ENCODE measurements at regions not wholly inside any gene's neighbourhood (a gene's known extent, or its start where the extent isn't known, plus 50 kb on each side); places are given as distances from the start of the nearest gene placed in this dataset.
A peak's percentile ranks its signal among the peaks of the same experiment; 100 is the strongest.
"Not testable (repeated sequence)": the region's sequence is repeated elsewhere in the genome, so short reads cannot be mapped to it uniquely, and the experiment has no call there.

DNA sequence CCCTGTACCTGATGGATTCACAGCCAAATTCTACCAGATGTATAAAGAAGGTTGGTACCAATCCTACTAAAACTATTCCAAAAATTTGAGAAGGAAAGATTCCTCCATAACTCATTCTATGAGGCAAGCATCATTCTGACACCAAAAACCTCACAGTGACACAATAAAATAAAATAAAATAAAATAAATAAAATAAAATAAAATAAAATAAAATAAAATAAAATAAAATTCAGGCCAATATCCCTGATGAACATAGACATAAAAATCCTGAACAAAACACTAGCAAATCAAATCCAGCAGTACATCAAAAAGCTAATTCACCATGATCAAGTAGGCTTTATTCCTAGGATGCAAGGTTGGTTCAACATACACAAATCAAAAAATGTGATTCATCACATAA is 108.1 kb downstream of the PROX1 start:
- not testable (repeated sequence) for DNase-seq (ENCODE audit: low read depth in 4 of 4, low spot score in 2 of 4)

DNA sequence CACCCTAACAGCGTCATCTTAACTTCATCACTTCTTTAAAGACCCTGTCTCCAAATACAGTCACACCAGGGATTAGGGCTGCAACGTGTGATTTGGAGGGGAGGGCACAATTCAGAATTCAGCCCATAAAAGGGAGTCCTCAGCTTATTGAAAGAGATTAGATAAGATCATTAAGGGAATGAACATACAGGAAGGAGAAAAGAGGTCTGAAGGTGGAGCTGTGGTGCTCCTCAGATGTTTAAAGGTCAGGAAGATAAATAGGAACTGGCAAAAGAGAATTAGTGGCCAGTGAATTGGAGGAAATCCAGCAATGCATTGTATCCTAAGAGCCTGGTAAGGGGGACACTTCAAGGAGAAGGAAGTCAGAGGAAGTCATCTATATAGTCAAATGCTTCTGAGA is 113.5 kb downstream of the PROX1 start:
- no peak for DNase-seq (ENCODE audit: low read depth in 4 of 4, low spot score in 2 of 4)

DNA sequence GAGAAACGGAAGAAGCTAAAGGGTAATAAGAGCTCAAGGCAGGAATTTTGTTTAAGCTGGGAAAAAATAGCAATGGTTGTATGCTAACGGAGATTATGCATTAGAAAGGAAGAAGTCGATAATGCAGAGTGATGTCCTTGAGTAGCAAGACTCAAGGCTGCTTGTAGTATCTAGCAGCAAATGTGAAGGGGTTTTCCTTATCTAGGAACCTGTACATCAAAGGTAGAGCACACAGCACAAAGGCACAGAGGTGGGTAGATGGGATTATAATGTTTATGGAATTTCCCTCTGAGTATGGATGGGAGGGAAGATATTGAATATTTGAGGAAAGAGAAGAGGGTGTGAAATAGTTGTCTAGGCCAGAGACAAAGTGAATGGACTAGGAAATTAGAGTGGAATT is 114.1 kb downstream of the PROX1 start:
- no peak for DNase-seq (ENCODE audit: low read depth in 4 of 4, low spot score in 2 of 4)

DNA sequence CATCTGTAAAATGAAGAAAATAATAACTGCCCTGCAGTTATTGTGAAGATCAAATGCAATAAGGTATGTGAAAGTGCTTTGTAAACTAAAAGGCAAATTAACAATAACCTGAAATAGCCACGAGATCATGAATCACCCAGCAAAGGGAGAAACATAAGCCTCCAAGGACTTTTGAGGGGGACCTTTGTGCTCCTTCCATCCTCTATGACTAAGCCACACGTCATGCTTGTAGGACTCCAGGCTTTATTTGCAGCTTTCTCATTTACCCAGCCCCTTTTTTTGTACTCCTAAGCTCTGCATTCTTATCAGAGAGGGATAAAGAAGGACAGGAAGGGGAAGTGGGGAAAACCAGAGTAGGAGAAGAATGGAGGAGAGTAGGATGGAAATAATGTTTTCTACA is 115.1 kb downstream of the PROX1 start:
- no peak for DNase-seq (ENCODE audit: low read depth in 4 of 4, low spot score in 2 of 4)

DNA sequence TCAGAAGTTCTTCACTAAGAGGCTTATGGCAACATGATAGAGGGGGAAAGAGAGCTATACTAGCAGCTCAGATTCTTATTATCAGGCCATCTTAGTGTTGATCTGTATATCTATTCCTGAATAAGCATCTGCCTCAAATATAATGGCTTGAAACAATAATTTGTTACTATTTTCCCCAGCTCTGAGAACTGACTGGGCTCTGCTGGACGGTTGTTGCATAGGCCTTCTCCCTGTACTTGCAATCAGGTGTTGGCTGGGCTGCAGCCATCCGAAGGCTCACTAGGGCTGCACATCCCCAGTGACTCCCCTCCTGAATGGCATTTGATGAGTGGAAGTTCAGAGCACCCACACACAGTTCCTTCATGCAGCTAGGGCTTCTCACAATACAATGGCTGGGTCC is 116.0 kb downstream of the PROX1 start:
- DNase-seq (ENCODE audit: low read depth in 4 of 4, low spot score in 2 of 4): no peak

DNA sequence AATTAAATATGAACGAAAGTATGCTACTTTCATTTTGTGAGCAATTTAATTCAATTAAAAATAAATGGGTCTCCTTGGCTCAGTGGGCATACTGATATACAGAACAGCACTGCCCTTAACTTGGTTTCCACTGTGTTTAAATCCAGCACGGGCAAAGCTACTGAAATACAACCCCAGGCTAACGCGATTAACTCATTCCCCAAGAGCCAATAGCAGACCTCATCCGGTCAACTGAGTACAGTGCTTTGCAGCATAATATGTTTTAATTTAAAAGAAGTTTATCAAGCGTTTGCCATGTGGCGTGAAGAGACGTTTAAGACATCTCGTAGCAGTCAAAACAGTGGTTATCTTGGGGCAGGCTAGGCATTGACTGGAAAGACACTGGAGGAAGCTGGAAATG is 118.6 kb downstream of the PROX1 start:
- DNase-seq (ENCODE audit: low read depth in 4 of 4, low spot score in 2 of 4): no peak

DNA sequence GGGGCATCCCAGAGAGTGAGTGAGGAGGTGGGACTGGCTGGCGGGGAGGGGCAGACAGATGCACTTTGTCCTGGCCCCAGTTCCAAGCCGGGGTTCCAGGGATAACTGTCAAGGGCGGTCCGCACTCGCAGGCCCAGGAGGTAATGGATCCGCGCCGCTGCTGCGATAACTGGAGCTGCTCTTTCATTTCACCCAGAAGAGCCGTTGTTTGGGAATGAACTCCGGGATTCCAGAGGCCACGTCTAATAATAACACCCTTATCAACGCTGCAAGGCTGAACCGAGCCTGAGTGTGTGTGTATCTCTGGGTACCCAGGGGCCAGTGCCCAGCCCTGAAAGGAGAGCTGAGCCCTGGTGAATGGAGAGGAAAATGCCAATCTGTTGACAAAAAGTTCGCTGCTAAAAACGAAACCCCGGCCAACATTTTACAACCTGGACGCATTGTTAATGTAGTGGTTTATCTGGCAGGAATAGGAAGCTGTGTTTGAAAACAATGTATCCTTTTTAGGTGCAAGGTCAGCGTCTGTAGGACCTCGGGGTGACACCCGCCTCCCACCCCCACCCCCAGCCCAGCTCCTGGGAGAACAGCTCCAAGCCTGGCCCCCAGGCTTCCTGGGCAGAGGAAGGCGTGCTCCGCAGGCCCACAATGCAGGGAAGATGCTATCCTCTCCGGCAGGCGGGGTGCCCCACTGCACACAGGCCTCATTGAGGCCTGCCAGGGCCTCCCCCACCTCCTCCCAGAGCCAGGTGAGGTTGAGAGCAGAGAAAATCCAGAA is 119.7 kb downstream of the PROX1 start:
- no peak for DNase-seq (ENCODE audit: low read depth in 4 of 4, low spot score in 2 of 4)

DNA sequence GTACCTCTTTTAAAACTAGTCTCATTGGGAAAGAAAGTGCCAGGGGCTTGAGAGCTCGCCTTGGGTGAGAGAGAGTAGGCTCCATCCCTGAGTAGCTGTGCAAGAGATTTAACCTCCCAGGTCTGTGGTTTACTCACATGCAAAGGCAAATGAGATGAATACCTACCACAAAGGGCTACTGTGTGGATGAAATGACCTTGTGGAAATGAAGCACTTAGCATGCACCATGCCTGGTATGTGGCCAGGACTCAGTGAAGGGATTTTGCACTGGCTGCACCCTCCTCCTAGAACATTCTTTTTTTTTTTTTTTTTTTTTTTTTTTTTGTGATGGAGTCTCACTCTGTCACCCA is 120.3 kb downstream of the PROX1 start:
- DNase-seq (ENCODE audit: low read depth in 4 of 4, low spot score in 2 of 4): no peak

DNA sequence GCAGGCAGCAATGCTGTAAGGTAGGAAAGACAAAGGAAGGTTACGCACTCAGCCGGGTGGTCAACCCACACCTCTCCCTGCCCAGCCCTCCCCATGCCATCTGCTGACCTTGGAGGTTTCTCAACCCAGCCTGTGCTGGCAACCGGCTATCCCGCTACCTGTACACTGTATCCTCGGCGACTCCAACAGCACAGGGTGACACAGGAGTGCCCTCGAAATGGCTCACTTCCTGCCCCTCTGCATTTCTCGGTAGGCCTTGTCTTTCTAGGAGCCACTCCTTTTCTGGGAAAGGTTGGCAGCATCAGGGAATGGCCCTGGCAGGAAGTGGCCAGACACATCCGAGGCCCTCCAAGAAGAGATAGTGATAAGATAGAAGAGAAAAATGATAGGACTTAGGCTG is 124.0 kb downstream of the PROX1 start:
- no peak for DNase-seq (ENCODE audit: low read depth in 4 of 4, low spot score in 2 of 4)

DNA sequence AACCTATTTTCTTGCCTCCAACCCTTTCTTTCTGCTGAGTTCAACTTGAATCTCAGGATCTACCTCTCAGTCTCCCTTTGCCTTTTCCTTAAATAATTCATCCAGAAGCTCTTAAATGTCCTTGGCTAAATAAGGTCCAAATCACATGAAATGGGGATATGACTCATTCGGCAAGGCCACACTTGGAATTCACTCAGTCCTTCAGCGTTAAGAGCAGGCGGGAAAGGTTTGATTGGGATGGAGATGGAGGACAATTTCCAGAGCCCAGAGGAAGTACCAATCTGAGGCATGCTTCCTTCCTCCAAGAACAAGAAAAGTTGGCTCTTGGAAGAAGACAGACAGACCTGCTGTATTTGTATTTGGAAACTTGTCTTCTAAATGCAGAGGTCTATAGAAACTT is 128.5 kb downstream of the PROX1 start:
- DNase-seq (ENCODE audit: low read depth in 4 of 4, low spot score in 2 of 4): no peak

DNA sequence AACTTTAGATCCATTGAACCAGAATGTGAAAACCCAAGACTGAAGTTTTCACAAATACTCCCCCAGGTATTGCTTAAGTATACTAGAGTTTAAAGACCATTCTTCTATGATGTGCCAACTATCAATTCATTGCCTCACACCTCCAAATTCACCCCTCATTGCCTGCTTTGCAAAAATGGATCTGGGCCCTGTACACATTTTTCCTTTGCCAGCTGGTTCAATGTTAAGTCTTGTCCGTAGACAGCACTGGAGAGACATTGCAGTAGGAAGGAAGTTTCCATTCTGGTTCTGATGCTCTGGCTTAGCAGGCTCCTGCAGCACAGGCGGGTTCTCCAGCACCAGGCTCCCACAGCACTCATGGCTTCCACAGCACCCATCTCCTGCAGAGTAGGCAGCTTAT is 130.0 kb downstream of the PROX1 start:
- no peak for DNase-seq (ENCODE audit: low read depth in 4 of 4, low spot score in 2 of 4)

DNA sequence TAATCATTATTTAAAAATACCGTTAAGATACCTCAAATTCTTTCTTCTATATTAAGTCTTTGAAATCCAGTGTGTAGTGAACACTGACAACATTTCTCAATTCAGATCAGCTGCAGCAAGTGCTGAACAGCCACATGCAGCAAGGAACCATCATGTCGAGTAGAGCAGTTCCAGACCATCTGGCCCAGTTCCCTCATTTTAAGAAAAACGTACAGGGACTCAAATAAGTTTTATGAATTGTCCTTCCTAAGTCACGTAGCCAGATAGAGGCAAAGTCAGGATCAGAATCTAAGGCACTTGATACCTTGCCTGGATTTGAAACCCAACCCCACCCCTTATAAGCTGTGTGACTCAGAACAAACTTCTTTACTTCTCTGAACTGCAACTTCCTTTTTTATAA is 132.4 kb downstream of the PROX1 start:
- DNase-seq (ENCODE audit: low read depth in 4 of 4, low spot score in 2 of 4): no peak

DNA sequence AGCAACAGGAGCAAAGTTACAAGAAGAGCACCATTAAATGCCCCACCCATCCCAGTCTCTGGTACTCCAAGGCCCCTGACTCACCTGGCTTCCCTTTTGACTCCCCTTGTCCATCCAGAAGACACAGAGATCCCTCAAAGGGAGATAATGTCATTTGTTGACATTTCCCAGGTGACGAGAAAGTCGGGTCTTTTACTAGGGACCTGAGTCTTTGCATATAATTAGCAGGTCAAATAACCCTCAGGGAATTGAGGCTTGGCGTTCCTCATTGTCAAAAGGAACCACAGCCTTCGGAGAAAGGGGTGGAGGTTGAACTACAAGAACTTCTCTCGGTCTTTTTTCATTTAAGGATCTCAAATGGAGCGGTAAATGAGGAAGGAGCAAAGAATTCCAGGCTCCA is 133.2 kb downstream of the PROX1 start:
- no peak for DNase-seq (ENCODE audit: low read depth in 4 of 4, low spot score in 2 of 4)

DNA sequence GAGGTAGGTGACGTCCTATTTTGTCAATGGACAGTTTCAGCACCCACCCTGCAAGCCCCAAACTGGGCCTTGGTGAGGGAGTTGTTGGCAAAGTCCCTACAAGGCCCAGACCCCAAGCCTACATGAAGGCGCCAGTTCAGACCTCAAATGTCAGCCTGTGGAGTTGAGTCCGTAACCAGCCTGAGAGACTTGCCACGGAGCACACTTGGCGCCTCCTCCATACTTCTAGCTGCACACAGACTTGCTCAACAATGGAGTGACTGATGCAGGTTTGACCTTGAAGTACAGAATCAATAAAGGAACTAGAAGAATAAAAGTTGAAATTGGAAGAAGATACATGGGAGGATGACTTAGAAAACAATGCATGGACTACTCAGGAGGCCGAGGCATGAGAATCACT is 134.3 kb downstream of the PROX1 start:
- DNase-seq (ENCODE audit: low read depth in 4 of 4, low spot score in 2 of 4): no peak

DNA sequence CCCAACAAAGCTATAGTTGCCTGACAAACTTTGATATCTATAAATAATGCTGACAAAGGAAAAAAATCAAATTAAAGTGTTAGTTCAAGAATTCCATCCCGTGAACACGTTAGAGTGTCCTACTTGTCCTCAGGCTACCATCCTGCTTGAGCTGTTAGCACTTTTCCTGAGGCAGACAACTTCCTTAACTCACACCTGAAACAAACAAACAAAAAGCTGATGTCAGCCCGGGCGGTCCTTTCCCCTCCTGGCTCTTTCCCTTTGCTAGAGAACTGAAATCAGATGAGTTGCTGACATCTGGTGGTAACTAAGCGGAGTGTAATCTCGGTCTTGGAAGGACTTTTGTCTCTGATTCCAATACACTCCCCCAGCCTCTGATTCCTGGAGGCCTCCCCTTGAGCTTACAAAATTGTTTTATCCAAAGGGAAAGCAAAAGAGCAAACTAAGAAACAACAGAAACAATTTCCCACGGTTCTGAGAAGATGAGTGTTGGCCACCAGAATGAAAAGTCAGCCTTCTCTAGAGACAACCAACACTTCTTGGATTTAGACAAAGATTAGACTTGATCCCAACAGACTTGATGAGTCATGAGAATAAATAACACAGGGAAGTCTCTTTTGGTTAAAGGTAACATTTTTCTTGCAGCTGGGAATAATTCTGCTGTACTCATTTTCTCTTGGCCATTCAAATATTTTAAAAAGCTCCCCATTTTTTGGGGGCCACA is 135.4 kb downstream of the PROX1 start:
- peak; percentile 41 to 68 (median 52) for DNase-seq (ENCODE audit: low read depth in 4 of 4, low spot score in 2 of 4)

DNA sequence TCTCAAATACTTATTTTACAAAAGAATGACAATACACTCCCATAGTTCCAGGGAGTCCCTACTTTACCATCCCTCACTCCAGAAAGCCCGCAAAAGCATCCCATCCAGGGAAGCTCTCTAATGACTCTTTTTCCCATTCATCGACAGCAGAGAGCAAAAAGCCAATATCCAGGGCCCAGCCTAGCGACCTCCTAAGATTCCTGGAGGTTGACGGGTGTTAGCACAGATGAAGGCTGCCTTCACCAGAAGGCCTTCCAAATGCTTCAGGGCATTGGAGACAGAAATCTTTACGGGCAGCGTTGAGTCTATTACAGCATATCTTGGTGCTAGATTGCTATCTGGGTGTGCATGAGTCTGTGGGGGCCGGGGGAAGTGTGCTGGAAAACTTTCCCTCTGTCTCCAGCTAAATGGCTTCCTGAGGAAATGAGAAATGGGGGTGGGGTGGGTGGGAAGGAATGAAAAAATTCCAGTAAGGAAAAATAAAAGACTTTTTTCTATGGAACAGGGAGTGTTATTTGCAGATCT is 136.6 kb downstream of the PROX1 start:
- no peak for DNase-seq (ENCODE audit: low read depth in 4 of 4, low spot score in 2 of 4)

DNA sequence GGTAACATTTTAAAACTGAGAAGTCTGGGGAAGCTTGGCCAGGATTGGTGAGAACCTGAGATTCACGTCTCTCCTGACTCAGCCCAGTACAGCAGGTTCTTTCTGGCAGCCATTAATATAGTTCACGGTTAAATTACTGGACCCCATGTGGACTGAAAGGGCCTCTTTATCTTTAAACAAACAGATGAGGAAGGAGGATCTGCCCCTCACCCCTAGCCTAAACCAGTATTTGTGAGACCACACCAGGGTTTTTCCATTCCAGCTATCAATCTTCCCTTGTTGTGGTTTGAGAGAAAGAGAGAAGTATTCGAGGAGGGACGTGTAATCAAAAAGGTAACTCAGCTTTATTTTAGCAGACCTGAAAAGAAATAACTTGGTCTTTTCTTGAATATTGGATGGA is 137.1 kb downstream of the PROX1 start:
- DNase-seq (ENCODE audit: low read depth in 4 of 4, low spot score in 2 of 4): no peak

DNA sequence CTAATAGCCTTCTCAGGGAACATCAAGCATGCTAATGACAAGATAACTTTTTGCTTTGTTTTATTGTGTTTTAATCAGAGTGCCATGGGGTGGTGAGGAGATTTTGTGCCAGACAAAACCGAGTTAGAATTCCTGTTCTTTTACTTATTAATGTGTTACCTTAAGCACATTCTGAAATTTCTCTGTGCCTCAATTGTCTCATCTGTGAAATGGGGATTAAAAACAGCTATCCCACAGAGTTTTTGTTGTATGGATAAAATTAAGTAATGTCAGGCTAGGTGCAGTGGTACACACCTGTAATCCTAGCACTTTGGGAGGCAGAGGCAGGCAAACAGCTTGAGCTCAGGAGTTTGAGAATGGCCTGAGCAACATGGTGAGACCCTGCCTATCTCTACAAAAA is 138.0 kb downstream of the PROX1 start:
- no peak for DNase-seq (ENCODE audit: low read depth in 4 of 4, low spot score in 2 of 4)

DNA sequence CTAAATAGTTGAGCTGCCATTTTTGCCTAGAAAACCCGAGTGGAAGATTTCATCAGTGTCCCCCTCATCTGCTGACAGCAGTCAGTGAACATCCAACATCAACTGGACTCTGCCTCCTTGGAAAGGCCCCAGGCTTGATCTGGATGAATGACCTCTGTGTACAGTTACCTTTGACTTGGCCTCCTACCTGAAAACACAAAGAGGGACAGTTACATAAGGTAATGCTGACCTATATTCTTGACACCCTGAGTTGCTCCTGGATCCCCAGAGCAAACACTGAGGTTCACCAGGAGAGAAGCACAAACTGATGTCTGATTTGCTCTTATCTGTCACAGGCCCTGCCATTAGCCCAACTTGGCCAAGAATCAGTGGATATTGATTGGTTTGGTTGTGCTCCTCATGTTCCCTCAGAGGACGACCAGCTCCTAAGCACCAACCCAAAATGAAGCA is 138.9 kb downstream of the PROX1 start:
- no peak for DNase-seq (ENCODE audit: low read depth in 4 of 4, low spot score in 2 of 4)

DNA sequence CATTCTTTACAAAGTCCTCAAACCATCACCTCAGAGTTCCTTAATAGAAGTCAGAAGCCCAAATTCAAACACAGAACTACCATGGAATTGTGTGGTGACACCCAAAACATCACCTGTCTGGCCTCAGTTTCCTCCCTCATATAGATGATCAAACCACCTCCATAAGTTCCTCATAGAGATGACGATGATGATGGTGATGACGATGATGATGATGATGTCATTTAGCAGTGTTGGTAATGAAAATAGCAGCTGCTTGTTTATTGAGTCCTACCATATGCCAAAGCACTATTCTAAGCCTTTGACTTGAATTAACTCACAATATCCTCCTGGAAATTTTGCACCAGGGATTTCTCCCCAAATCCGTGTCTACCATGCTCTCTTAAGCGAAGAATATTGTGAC is 139.9 kb downstream of the PROX1 start:
- DNase-seq (ENCODE audit: low read depth in 4 of 4, low spot score in 2 of 4): no peak

DNA sequence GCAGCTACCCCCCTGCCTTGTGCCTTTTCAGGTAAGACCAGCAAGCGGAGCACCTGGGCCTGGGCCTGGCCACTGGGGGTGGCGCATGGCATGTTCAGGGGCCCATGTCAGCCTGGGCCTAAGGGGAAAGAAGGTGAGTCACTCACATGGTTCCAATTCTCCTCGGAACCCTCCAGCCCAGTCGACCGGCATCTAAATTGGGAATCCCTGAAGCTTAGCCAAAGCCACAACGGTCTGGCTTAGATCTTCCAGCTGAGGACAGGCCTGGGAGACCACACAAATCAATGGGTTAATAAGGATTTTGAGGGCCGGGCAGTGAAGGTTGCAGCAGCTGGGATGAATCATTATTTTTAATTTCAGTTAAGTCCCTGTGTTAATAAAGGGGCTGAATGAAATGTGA is 145.1 kb upstream of the SMYD2 start:
- no peak for DNase-seq (ENCODE audit: low read depth in 4 of 4, low spot score in 2 of 4)

DNA sequence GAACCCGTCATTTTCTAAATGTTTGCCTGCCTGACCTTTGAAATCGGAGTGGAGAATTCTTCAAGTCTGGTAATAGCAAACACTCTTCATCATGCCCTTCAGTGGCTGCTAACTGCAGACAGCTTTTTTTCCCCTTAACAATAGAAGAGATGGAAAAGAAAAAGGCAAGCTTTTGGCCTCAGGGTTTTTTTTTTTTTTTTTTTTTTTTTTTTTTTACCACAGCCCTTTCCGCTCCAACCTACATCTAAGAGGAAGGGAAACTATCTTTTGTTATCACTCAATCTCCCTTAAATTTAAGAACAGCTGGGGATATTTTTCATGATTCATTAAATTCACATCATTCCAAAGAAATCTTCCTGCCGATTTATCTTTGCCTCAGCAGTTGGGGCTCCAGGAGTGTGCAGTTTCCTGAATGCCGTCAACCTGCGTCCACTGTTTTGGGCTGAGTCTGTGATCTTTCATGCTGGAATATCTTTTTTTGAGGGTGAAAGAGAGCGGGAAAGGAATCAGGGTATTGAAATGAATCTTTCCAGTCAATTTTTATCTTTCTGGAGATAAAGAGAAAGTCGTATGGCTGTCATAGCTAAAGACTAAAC is 144.5 kb upstream of the SMYD2 start:
- no peak for DNase-seq (ENCODE audit: low read depth in 4 of 4, low spot score in 2 of 4)
